ENCODE measurements at regions not wholly inside any gene's neighbourhood (a gene's known extent, or its start where the extent isn't known, plus 50 kb on each side); places are given as distances from the start of the nearest gene placed in this dataset.
A peak's percentile ranks its signal among the peaks of the same experiment; 100 is the strongest.

- Histone ChIP-seq H3K27ac (ENCODE audit: low read depth, low read length) (no peak overlapping the region), H3K14ac (ENCODE audit: insufficient read length) (no peak overlapping the region), H3K18ac (ENCODE audit: extremely low read depth, low read length) (no peak overlapping the region), H3K36me3 (ENCODE audit: control insufficient read depth in 2 of 4, insufficient read depth in 4 of 4, low read length in 3 of 4) (no peaks in the 10 kb centered on the region), H3K56ac (replicated peaks; ENCODE audit: insufficient read length, low read depth, low read length) (no peak overlapping the region), H4K8ac (ENCODE audit: extremely low read depth, insufficient read depth, low read length) (no peak overlapping the region), H2BK15ac (ENCODE audit: low read length) (no peak overlapping the region), H2BK120ac (replicated peaks; ENCODE audit: low read depth, low read length) (no peak overlapping the region), H3K4me3 (ENCODE audit: extremely low read depth in 1 of 4, insufficient read depth in 2 of 4, low read depth in 3 of 4, low read length in 4 of 4) (no peak overlapping the region), H3K4ac (replicated peaks; ENCODE audit: insufficient read length, low read depth, low read length) (no peak overlapping the region), H3K4me2 (ENCODE audit: insufficient read depth in 1 of 2, low read depth in 2 of 2, low read length in 2 of 2) (no peak overlapping the region), H2BK12ac (ENCODE audit: low read depth, low read length) (no peak overlapping the region), H2BK5ac (ENCODE audit: low read depth, low read length) (no peak overlapping the region), H3K23me2 (ENCODE audit: low read depth, low read length) (no peaks in the 10 kb centered on the region), H2AFZ (ENCODE audit: low read length) (no peak overlapping the region; the same call in 1 of the 2 replicates), H3K79me2 (ENCODE audit: control insufficient read depth in 1 of 2, insufficient read depth in 2 of 2, low read length in 2 of 2) (no peaks in the 10 kb centered on the region), H3K79me1 (ENCODE audit: low read depth, low read length) (no peaks in the 10 kb centered on the region), H4K5ac (ENCODE audit: insufficient read length, low read depth, low read length) (no peak overlapping the region), H2AK5ac (ENCODE audit: low read depth, low read length) (no peak overlapping the region), H3K9ac (replicated peaks in 1 of 4; ENCODE audit: extremely low read depth in 1 of 4, low read depth in 3 of 4, low read length in 3 of 4) (no peak overlapping the region), H2BK20ac (ENCODE audit: low read length) (no peak overlapping the region), H4K91ac (replicated peaks; ENCODE audit: insufficient read length, low read length) (no peak overlapping the region), H4K20me1 (replicated peaks in 1 of 2; ENCODE audit: control insufficient read depth in 1 of 2, insufficient read depth in 2 of 2, low read length in 2 of 2) (no peaks in the 10 kb centered on the region), H3K9me3 (ENCODE audit: insufficient read depth in 2 of 2, low read depth in 1 of 2, low read length in 1 of 2) (no peaks in the 10 kb centered on the region), H3K27me3 (replicated peaks in 1 of 4; ENCODE audit: control insufficient read depth in 3 of 4, extremely low read depth in 1 of 4, insufficient read depth in 3 of 4, low read length in 3 of 4) (peaks cover 0 to 7% (median 0%) of the 10 kb centered on the region in 4 experiments; a peak in 2 of 7 replicates), H3K4me1 (replicated peaks in 1 of 4; ENCODE audit: control insufficient read depth in 3 of 4, insufficient read depth in 4 of 4, low read length in 3 of 4) (peaks cover 0 to 3% (median 0%) of the 10 kb centered on the region in 4 experiments; a peak in 2 of 7 replicates), H3K23ac (ENCODE audit: insufficient read length) (no peak overlapping the region)
- 71% methylated on average over 5 of the region's 5 CpGs; no CpG with 5 or more reads in 1 of the 2 experiments for WGBS, 2 experiments (ENCODE audit: extremely low coverage in 1 of 2, insufficient coverage in 1 of 2, insufficient read length in 1 of 2, insufficient replicate concordance in 2 of 2, low coverage in 1 of 2, low lambda C conversion rate in 2 of 2, missing lambda C conversion rate in 1 of 2)
- POLR2A ChIA-PET (ENCODE audit: partially characterized antibody) = no interaction called here
- CTCF ChIA-PET (ENCODE audit: partially characterized antibody) = interaction anchor here (0.5 kb wide), 1 partner anchor 52 kb away, joined by 3 read pairs; no protein-coding TSS in a partner anchor
- FAIRE-seq = peak; percentile 45
- no peak for DNase-seq (ENCODE audit: low read depth in 1 of 2, low spot score in 2 of 2)
- TF ChIP-seq TCF12 (IDR thresholded peaks at IDR 0.05; ENCODE audit: low read depth, low read length) (no peak), SRF (IDR thresholded peaks at IDR 0.05; ENCODE audit: low read depth, low read length) (no peak), CHD1 (IDR thresholded peaks at IDR 0.05; ENCODE audit: low read depth, low read length) (no peak), KDM4A (IDR thresholded peaks at IDR 0.05; ENCODE audit: low read depth, low read length, severe bottlenecking) (no peak), USF2 (IDR thresholded peaks at IDR 0.05; ENCODE audit: low read length) (no peak), SP4 (IDR thresholded peaks at IDR 0.05; ENCODE audit: low read length) (no peak), RNF2 (IDR thresholded peaks at IDR 0.05; ENCODE audit: borderline replicate concordance, low read depth, low read length, missing control alignments, poor library complexity, severe bottlenecking) (no peak), SIN3A (conservative IDR thresholded peaks at IDR 0.05 in 1 of 2, IDR thresholded peaks at IDR 0.05 in 1 of 2; ENCODE audit: low read depth in 1 of 2, low read length in 2 of 2) (no peak), ASH2L (IDR thresholded peaks at IDR 0.05; ENCODE audit: low read length) (no peak), CTCF (IDR thresholded peaks at IDR 0.05; ENCODE audit: control extremely low read depth in 1 of 3, insufficient read depth in 1 of 3, low read depth in 1 of 3, low read length in 3 of 3) (no peak), JUN (IDR thresholded peaks at IDR 0.05; ENCODE audit: low read depth, low read length) (no peak)
Observed at GRCh38 chr9:27671636-27672035, 98.4 kb upstream of the C9orf72 start.
